NCI-H2227 treated with DMSO at 0.1 percent for 48 hours (cell line): ENCODE measurements at regions not wholly inside any gene's neighbourhood (a gene's known extent, or its start where the extent isn't known, plus 50 kb on each side); places are given as distances from the start of the nearest gene placed in this dataset.
"Not testable (repeated sequence)": the region's sequence is repeated elsewhere in the genome, so short reads cannot be mapped to it uniquely, and the experiment has no call there.

ENCODE experiments used
- DNase-seq: peaks from one replicate; lab custom pipeline; 2025; lab: John Stamatoyannopoulos, UW

- no peak for DNase-seq
Measured at GRCh38 chrX:140447150-140447549, 57.7 kb downstream of the SOX3 start.

GRCh38 chrX:140440876-140441275 lies 64.0 kb downstream of the SOX3 start:
- no peak for DNase-seq

- no peak for DNase-seq
Measured at GRCh38 chrX:140439476-140439875, 65.4 kb downstream of the SOX3 start.

- DNase-seq = no peak
Measured at GRCh38 chrX:140434347-140434746, 70.5 kb downstream of the SOX3 start.

GRCh38 chrX:140433582-140433981 lies 71.3 kb downstream of the SOX3 start:
- no peak for DNase-seq

- no peak for DNase-seq
Measured at GRCh38 chrX:140432346-140433175, 72.3 kb downstream of the SOX3 start.

GRCh38 chrX:140431521-140431920 lies 73.3 kb downstream of the SOX3 start:
- no peak for DNase-seq

- DNase-seq = no peak
Measured at GRCh38 chrX:140425712-140426395, 79.0 kb downstream of the SOX3 start.

GRCh38 chrX:140422501-140422900 lies 82.4 kb downstream of the SOX3 start:
- no peak for DNase-seq

GRCh38 chrX:140402131-140402530 lies 102.7 kb downstream of the SOX3 start:
- not testable (repeated sequence) for DNase-seq

GRCh38 chrX:140396326-140396725 lies 108.5 kb downstream of the SOX3 start:
- DNase-seq = not testable (repeated sequence)

GRCh38 chrX:140393507-140393906 lies 111.4 kb downstream of the SOX3 start:
- DNase-seq = no peak

- no peak for DNase-seq
Measured at GRCh38 chrX:140391313-140391712, 113.6 kb downstream of the SOX3 start.

- DNase-seq = no peak
Measured at GRCh38 chrX:140389331-140389730, 115.5 kb downstream of the SOX3 start.

- DNase-seq = no peak
Measured at GRCh38 chrX:140362861-140363260, 142.0 kb downstream of the SOX3 start.

- DNase-seq = no peak
Measured at GRCh38 chrX:140360924-140361323, 143.9 kb downstream of the SOX3 start.

- no peak for DNase-seq
Measured at GRCh38 chrX:140360284-140360683, 144.6 kb downstream of the SOX3 start.

GRCh38 chrX:140355922-140356321 lies 148.9 kb downstream of the SOX3 start:
- no peak for DNase-seq

- DNase-seq = no peak
Measured at GRCh38 chrX:140355429-140355828, 149.4 kb downstream of the SOX3 start.

- DNase-seq = no peak
Measured at GRCh38 chrX:140354431-140355120, 150.3 kb downstream of the SOX3 start.

GRCh38 chrX:140346729-140347128 lies 158.1 kb downstream of the SOX3 start:
- DNase-seq = no peak

GRCh38 chrX:140343226-140343868 lies 161.5 kb downstream of the SOX3 start:
- no peak for DNase-seq
